AG08395 (cell line): ENCODE measurements at regions not wholly inside any gene's neighbourhood (a gene's known extent, or its start where the extent isn't known, plus 50 kb on each side); places are given as distances from the start of the nearest gene placed in this dataset.

Experiments
- DNase-seq: peaks from one replicate; pipeline ENCODE4 v3.0.0; 2012; ENCODE audit warnings: mixed read lengths, low spot score

DNA sequence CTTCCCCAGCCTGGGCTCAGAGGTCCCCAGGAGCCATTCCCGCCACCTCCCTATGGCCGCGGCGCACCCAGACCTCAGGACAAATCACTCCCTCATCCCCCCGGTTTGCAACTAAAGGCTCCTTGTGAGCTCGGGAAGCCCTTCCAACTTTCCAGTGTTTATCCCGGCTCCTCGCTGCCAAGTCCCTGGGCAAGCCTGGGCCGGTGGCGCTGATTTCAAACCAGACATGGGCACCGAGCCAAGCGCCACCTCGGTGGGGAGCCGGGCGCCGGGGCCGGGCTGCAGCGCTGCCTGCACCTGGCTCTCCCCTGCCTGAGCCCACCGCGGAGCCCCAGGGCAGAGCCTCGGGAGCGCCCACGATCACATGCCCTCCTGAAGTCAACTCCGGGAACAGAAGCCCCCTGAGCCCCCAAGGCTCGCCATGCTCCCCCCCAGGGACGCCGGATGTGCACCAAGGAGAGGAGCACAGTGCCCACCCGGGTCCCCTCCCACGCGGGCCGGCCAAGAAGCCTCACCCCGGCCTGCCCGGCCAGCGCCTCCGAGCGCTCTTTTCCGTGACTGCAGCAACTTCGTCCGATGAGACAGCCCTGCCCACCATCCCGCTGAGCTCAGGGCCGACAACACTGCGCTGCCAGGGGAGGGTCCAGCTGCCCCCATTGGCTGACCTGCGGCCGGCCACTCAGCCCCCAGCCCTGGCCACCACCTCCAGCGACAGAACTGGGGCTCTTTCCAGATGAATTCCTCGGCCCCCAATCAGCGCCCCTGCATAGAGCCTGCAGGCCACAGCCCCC lies 50.0 kb downstream of the NCOR2 start:
- peak; percentile 49 for DNase-seq

- no peak for DNase-seq
These were observed 50.6 kb downstream of the NCOR2 start for GRCh38 chr12:124516850-124517249.

DNA sequence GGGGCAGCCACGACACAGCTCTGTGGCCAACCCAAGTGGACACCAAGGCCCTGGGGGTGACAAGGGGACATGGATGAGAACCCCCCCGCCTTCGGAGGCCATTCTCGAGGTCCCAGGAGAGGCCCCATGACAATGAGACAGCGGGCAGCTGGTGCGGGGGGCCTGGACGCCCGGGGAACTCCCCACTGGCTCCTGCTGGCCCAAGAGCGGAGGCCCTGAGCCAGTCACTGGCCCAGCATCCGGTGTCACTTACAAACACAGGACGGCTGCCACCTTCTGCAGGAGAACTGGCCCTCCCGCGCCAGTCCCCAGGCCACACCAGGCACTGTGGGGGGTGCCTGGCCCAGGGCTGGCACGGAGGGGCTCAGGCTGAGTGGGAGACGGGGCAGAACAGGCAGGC lies 51.4 kb downstream of the NCOR2 start:
- no peak for DNase-seq

- no peak for DNase-seq
These were observed 52.1 kb downstream of the NCOR2 start for GRCh38 chr12:124514996-124515932.

DNA sequence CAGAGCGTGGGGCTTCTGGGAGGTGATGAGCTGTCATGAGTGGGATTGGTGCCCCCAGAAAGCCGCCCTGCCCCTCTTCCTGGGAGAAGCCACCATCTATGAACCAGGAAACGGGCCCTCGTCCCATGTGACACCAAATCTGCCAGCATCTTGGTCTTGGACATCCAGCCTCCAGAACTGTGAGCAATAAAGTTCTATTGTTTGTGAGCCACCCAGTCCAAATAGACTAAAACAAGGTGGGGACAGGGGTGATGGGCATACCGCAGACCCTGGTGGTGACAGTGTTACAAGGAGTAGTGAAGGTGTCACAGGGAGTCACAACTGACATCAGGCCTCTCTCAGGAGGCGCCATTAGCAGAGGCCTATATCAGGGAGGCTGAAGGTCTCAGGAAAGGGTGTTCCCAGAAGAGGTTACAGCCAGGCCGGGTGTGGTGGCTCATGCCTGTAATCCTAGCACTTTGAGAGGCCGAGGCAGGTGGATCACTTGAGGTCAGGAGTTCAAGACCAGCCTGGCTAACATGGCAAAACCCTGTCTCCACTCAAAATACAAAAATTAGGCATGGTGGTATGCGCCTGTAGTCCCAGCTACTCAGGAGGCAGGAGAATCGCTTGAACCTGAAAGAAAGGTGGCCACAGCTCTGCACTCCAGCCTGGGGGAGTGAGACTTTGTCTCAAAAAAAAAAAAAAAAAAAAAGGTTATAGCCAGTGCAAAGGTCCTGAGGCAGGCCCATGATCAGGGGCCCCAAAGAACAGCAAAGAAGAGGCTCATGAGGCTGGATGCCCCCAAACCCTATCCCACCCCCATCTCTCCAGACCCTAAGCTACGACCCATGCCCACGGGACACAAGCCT lies 53.0 kb downstream of the NCOR2 start:
- DNase-seq = no peak

DNA sequence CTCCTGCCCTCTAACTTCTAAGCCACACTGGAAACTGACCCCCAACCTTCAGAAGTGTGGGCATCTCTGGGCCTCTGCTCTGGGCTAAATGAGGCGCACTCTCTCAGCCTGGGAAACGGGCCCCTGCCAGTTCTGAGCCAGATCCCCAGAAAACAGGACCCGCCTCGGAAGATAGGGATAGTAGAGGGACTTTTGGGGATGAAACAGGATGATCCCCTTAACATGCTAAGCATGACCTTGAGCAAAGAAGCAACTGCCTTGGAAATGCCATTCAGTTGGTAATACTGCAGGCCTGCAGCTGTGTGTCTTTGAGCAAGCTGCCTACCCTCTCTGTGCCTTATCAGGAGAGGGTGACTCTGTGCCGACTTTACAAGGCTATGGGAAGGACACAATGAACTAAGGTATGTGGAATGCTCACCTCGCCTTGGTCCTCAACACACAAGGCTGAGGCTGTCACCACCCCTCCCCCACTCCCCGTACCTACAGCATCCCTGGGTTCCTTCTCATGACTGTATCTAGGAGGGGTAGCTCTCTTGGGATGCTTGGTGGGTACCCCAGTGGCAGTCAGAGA lies 54.0 kb downstream of the NCOR2 start:
- no peak for DNase-seq

GRCh38 chr12:124512667-124513296 lies 54.6 kb downstream of the NCOR2 start:
- DNase-seq = peak; percentile 86

GRCh38 chr12:124511259-124511985 lies 56.0 kb downstream of the NCOR2 start:
- no peak for DNase-seq

- DNase-seq = no peak
These were observed 57.0 kb downstream of the NCOR2 start for GRCh38 chr12:124510301-124510970.

DNA sequence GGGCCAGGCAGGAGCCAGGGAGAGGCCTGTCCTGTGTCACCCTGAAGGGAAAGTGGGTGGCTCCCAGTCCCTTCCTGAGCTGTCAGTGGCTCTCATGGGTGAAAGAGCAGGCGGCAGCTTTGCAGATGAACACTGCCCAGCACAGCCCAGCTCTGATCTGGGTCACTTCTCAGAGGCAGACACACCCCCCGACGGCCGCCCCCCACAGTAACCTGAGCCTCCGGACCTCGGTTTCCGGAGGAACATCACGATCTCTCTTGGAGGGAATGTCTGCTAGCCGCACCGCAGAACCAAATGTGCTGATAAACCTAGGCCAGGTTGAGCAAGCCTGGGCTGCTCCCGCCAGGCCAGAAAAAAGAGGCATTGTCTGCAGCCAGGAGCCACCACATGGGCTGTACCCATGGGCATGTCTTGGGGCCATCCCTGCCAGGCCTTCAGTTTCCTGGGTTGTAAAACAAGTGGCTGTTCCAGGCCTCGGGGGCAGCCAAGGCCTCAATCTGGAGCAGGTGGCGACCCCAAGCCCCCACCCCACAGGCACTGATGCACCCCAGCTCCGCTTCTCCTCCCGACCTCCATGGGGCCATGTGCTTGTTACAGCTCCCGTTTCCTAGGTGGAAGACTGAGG lies 57.6 kb downstream of the NCOR2 start:
- DNase-seq = peak; percentile 41

DNA sequence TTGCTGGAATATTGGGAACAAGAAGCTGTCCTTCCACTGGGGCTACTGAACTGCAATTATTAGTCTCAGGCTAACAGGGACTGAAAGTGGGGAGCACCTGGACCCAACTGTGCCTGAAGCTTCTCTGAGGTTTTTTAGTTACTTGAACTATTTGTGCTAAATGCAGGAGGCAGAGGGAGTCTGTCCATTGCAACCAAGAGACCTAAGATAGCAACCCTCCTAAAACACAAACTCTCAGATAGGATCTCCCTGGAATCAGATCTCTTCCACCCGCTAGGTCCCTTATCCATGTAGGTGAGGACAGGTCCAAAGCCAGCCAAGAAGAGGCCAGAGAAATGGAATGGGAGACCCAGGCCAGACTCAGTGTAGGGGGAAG lies 58.1 kb downstream of the NCOR2 start:
- DNase-seq = no peak

- no peak for DNase-seq
These were observed 58.9 kb downstream of the NCOR2 start for GRCh38 chr12:124508381-124509079.

DNA sequence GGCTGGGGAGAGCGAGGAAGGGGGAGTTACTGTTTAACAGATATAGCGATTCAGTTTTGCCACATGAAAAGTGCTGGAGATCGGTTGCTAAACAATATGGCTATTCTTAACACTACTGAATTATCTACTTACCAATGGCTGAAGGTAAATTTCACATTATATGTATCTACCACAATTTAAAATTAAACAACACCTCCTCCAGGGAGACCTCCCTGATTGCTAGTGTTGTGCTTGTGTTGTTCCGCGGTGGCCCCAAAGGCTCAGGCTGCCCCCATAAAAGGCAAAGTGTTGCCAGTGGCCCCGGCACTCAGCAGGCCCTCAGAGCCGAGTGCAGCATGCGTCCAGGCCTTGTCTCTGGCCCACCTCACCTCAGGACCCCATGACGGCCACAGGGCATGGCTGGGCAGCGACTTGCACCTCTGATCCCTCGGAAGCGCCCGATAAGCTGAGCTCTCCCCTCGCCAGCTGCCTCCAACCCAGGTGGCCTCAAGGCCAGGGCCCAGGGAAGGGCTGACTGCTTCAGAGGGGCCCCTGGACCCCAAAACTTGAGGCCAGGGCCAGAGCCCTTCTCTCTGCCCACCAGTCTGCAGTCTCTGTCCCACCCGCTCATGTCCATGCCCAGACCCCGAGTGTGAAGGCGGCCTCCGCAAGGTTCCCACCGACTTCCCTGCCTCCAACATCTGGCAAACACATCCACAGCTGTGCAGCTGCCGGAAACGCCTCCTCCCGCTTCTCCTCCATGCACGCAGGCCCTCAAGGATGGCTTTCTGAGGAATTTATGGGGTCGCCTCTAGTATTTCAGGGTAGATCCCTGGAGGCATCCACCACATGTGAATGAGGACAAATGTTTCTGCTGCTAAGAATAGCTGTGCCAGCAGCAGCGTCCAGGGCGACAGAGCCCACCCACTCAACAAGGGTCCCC lies 60.0 kb downstream of the NCOR2 start:
- DNase-seq = no peak

- DNase-seq = no peak
These were observed 60.6 kb downstream of the NCOR2 start for GRCh38 chr12:124506832-124507153.

DNA sequence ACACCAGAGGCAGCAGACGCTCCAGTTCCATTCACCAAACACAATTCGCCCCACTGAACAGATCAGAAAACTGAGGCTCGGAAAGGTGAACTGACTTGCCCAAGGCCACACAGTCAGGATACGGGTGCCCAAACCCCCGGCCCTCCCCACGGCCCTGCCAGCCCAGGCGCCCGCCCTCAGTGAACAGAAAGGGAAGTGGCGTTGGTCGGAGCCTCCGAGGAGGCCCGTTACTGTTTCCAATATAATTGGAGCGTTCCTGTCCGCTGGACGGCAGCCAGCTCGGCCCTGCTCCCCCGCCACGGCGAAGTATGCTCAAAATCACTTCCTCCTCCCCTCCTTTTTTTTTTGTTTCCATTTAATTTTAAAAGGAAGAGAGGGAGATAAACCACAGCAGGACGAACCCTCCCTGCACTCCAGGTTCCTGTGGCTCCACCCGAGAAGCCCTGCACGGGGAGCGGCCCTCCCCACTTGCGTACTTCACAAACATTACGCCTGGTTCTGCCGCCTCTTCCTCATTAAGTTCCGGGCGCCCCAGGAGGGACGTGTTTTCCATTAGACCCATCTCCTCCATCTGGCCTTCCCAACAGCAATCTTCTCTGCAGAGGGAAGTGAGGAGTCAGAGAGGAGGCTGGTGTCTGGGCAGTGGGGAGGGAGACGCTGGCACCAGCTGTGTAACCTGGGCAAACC lies 61.1 kb downstream of the NCOR2 start:
- peak; percentile 52 for DNase-seq

DNA sequence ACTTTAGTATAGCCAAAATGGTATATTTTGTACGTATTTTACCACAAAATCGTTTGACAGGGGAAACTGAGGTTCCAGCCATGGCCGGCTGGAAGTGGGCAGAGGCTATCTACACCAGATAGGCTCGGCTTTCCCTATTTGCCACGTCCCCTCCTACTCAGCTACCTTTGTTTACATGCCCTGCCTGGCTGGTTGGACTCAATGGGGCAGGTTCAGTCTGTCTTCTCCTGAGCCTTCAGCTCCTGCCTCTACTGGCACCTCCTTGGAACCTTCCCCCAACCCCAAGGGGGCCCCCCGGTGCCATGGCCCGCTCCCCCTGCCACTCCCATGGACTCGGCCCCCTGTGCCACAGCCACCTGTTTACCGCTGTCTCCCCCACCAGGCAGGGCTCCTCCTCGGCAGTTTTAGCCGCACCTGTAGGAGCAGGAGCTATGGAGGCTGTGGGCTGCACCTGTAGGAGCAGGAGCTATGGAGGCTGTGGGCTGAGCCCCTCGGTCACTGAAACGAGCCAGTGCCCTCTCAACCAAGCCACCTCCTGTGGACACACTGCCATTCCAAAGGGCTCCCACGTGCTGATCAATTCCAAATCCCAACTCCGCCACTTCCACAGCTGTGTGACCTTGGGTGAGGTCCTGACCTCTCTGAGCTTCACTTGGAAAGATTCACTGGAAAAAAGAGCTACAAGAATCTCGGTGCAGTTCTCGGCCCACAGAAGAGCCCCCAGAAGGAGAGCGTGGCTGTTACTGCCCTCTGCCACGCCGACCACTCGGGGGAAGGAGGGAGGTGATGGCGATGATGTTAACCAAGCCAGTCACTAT lies 62.2 kb downstream of the NCOR2 start:
- DNase-seq = no peak
